ENCODE measurements at regions not wholly inside any gene's neighbourhood (a gene's known extent, or its start where the extent isn't known, plus 50 kb on each side); places are given as distances from the start of the nearest gene placed in this dataset.

DNA sequence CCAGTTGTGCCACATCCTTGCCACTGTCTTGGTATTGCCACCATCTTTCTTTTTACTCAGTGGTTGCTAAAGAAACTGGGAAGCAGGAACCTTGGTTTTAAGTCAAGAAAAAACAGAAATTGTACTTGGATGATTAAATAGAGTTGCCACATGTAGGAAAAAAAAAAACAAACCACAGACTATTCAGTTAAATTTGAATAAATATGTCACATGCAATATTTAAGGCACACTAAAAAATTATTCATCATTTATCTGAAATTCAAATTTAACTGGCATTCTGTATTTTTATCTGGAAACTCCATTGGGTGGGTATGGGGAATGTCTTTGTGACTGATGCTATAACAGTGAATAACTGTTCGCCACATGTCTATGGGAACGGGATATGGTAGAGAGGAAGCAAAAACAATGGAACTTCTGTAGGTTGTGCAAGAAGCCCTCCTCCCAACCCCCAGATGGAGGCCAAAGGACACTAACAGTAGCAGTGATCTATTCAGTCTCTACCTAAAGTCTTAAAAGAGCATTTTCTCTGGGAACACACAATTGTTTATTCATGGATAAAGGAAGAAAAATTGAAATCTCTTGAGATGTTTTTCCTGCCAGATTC is 57.0 kb upstream of the PLAC8 start:
- no peak for DNase-seq (ENCODE audit: low spot score)

DNA sequence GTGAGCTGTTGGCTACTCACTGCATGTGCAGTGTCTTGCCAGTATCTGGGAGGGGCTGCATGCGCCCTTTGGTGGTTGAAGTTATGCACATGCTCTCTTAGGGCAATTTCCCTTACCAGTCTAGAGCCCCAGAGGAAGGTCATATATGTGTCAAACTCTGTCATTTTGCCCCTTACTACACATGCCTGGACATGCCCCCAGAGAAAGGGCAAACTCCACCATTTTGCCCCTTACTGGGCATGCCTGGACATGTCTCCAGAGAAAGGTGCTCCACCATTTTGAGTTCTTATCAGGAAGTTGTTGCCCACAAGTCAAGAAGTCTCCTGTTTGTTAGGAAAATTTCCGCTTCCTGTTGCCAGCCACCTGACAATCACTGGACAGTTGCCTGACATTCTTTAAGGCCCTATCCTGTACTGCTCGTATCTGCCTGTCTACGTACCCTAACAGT is 56.4 kb upstream of the PLAC8 start:
- DNase-seq (ENCODE audit: low spot score): no peak

Measured in umbilical cord (tissue), 1 donor.